ENCODE measurements at regions not wholly inside any gene's neighbourhood (a gene's known extent, or its start where the extent isn't known, plus 50 kb on each side); places are given as distances from the start of the nearest gene placed in this dataset.

DNA sequence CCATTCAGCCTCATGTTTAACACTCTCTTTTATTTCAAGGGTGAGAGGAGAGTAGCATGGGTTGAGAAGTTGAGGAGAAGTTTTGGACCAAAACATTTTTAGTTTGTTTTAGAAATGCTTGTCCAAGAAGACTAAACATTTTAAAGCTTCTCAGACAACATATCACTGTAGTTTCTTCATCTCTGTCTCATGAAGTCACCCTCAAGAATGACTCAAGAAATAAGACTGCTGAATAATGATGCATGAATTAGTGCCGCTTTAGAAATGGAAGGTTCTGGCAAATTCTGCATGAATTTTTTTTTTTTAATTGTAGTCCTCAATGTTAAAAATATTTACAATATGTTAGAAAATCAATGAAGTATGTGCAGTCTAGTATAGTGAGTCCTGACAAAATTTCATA is 422.7 kb upstream of the ARGLU1 start (continued):
- TF ChIP-seq, protein P1, sequence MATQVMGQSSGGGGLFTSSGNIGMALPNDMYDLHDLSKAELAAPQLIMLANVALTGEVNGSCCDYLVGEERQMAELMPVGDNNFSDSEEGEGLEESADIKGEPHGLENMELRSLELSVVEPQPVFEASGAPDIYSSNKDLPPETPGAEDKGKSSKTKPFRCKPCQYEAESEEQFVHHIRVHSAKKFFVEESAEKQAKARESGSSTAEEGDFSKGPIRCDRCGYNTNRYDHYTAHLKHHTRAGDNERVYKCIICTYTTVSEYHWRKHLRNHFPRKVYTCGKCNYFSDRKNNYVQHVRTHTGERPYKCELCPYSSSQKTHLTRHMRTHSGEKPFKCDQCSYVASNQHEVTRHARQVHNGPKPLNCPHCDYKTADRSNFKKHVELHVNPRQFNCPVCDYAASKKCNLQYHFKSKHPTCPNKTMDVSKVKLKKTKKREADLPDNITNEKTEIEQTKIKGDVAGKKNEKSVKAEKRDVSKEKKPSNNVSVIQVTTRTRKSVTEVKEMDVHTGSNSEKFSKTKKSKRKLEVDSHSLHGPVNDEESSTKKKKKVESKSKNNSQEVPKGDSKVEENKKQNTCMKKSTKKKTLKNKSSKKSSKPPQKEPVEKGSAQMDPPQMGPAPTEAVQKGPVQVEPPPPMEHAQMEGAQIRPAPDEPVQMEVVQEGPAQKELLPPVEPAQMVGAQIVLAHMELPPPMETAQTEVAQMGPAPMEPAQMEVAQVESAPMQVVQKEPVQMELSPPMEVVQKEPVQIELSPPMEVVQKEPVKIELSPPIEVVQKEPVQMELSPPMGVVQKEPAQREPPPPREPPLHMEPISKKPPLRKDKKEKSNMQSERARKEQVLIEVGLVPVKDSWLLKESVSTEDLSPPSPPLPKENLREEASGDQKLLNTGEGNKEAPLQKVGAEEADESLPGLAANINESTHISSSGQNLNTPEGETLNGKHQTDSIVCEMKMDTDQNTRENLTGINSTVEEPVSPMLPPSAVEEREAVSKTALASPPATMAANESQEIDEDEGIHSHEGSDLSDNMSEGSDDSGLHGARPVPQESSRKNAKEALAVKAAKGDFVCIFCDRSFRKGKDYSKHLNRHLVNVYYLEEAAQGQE (IDR thresholded peaks at IDR 0.05; ENCODE audit: low read depth, low read length), result no peak

DNA sequence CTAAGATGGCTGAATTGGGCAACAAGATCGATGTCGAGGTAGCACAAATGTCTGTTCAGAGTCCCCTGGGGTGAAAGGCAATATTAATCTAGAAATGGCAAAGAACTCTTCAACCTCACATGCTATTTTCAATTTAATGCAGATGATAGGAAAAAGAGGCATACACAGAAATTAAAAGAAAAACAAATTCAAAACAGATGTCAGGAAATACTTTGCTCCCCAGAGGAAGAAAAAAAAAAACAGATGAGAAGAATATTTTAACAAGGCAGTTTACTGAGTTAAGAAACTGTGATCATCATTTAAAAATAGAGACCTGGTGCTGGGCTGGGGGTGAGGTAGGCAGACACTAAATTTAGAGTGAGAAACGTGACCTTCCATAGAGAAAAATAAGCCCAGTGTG is 421.9 kb upstream of the ARGLU1 start:
- Histone ChIP-seq H3K36me3 (replicated peaks in 1 of 2; ENCODE audit: control insufficient read depth in 1 of 2, insufficient read depth in 2 of 2, low read length in 1 of 2) (no peaks in the 10 kb centered on the region), H3K27me3 (ENCODE audit: insufficient read depth) (no peaks in the 10 kb centered on the region), H3K4me1 (ENCODE audit: control insufficient read depth in 1 of 2, insufficient read depth in 2 of 2, low read depth in 1 of 2, low read length in 1 of 2) (no peaks in the 10 kb centered on the region), H4K20me1 (ENCODE audit: insufficient read depth) (no peaks in the 10 kb centered on the region), H3K9ac (no peak overlapping the region), H3F3A (replicated peaks; ENCODE audit: insufficient read depth) (no peaks in the 10 kb centered on the region), H3K4me2 (no peak overlapping the region), H2AFZ (ENCODE audit: low read depth) (no peak overlapping the region), H3K79me2 (ENCODE audit: insufficient read depth) (no peaks in the 10 kb centered on the region), H3K9me3 (no peaks in the 10 kb centered on the region; the same call in 1 of the 2 replicates), H3K27ac (ENCODE audit: low read depth in 2 of 2, low read length in 1 of 2) (no peak overlapping the region), H3K4me3 (ENCODE audit: low read depth in 2 of 2, low read length in 1 of 2) (no peak overlapping the region), H3K9me2 (no peaks in the 10 kb centered on the region)
- 13% methylated on average over 3 of the region's 3 CpGs for WGBS (ENCODE audit: low lambda C conversion rate)
- TF ChIP-seq, protein P2, sequence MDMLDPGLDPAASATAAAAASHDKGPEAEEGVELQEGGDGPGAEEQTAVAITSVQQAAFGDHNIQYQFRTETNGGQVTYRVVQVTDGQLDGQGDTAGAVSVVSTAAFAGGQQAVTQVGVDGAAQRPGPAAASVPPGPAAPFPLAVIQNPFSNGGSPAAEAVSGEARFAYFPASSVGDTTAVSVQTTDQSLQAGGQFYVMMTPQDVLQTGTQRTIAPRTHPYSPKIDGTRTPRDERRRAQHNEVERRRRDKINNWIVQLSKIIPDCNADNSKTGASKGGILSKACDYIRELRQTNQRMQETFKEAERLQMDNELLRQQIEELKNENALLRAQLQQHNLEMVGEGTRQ (IDR thresholded peaks at IDR 0.05; ENCODE audit: borderline replicate concordance, low read depth, low read length), result no peak
- no peak for TF ChIP-seq NFIC (IDR thresholded peaks at IDR 0.05; ENCODE audit: borderline replicate concordance)
- TF ChIP-seq, protein P3, sequence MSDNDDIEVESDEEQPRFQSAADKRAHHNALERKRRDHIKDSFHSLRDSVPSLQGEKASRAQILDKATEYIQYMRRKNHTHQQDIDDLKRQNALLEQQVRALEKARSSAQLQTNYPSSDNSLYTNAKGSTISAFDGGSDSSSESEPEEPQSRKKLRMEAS (IDR thresholded peaks at IDR 0.05; ENCODE audit: low read depth), result no peak
- TF ChIP-seq, protein P4, sequence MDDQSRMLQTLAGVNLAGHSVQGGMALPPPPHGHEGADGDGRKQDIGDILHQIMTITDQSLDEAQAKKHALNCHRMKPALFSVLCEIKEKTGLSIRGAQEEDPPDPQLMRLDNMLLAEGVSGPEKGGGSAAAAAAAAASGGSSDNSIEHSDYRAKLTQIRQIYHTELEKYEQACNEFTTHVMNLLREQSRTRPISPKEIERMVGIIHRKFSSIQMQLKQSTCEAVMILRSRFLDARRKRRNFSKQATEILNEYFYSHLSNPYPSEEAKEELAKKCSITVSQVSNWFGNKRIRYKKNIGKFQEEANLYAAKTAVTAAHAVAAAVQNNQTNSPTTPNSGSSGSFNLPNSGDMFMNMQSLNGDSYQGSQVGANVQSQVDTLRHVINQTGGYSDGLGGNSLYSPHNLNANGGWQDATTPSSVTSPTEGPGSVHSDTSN (IDR thresholded peaks at IDR 0.05), result no peak
- no peak for TF ChIP-seq TCF12 (IDR thresholded peaks at IDR 0.05)
- TF ChIP-seq RAD21 (IDR thresholded peaks at IDR 0.05; ENCODE audit: low read length), result no peak
- TF ChIP-seq FOXM1 (IDR thresholded peaks at IDR 0.05; ENCODE audit: low read depth), result no peak
- TF ChIP-seq, protein P5, sequence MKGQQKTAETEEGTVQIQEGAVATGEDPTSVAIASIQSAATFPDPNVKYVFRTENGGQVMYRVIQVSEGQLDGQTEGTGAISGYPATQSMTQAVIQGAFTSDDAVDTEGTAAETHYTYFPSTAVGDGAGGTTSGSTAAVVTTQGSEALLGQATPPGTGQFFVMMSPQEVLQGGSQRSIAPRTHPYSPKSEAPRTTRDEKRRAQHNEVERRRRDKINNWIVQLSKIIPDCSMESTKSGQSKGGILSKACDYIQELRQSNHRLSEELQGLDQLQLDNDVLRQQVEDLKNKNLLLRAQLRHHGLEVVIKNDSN (IDR thresholded peaks at IDR 0.05; ENCODE audit: borderline replicate concordance, low read depth), result no peak
- no peak for TF ChIP-seq NRF1 (IDR thresholded peaks at IDR 0.05; ENCODE audit: low read depth, low read length)
- no peak for TF ChIP-seq TAF1 (IDR thresholded peaks at IDR 0.05; ENCODE audit: borderline replicate concordance, low read depth, low read length)
- no peak for TF ChIP-seq MXI1 (IDR thresholded peaks at IDR 0.05; ENCODE audit: low read depth, low read length)
- TF ChIP-seq, protein P6, sequence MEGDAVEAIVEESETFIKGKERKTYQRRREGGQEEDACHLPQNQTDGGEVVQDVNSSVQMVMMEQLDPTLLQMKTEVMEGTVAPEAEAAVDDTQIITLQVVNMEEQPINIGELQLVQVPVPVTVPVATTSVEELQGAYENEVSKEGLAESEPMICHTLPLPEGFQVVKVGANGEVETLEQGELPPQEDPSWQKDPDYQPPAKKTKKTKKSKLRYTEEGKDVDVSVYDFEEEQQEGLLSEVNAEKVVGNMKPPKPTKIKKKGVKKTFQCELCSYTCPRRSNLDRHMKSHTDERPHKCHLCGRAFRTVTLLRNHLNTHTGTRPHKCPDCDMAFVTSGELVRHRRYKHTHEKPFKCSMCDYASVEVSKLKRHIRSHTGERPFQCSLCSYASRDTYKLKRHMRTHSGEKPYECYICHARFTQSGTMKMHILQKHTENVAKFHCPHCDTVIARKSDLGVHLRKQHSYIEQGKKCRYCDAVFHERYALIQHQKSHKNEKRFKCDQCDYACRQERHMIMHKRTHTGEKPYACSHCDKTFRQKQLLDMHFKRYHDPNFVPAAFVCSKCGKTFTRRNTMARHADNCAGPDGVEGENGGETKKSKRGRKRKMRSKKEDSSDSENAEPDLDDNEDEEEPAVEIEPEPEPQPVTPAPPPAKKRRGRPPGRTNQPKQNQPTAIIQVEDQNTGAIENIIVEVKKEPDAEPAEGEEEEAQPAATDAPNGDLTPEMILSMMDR (IDR thresholded peaks at IDR 0.05), result no peak
- TF ChIP-seq EP300 (IDR thresholded peaks at IDR 0.05; ENCODE audit: borderline replicate concordance in 1 of 2, low read depth in 1 of 2, low read length in 1 of 2), result no peak
- TF ChIP-seq YY1 (IDR thresholded peaks at IDR 0.05; ENCODE audit: low read depth), result no peak
- TF ChIP-seq MEF2A (IDR thresholded peaks at IDR 0.05; ENCODE audit: borderline replicate concordance, low read depth), result no peak
- no peak for TF ChIP-seq GABPA (IDR thresholded peaks at IDR 0.05; ENCODE audit: low read depth)
- TF ChIP-seq, protein P7, sequence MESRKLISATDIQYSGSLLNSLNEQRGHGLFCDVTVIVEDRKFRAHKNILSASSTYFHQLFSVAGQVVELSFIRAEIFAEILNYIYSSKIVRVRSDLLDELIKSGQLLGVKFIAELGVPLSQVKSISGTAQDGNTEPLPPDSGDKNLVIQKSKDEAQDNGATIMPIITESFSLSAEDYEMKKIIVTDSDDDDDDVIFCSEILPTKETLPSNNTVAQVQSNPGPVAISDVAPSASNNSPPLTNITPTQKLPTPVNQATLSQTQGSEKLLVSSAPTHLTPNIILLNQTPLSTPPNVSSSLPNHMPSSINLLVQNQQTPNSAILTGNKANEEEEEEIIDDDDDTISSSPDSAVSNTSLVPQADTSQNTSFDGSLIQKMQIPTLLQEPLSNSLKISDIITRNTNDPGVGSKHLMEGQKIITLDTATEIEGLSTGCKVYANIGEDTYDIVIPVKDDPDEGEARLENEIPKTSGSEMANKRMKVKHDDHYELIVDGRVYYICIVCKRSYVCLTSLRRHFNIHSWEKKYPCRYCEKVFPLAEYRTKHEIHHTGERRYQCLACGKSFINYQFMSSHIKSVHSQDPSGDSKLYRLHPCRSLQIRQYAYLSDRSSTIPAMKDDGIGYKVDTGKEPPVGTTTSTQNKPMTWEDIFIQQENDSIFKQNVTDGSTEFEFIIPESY (IDR thresholded peaks at IDR 0.05; ENCODE audit: borderline replicate concordance, low read depth), result no peak
- TF ChIP-seq, protein P8, sequence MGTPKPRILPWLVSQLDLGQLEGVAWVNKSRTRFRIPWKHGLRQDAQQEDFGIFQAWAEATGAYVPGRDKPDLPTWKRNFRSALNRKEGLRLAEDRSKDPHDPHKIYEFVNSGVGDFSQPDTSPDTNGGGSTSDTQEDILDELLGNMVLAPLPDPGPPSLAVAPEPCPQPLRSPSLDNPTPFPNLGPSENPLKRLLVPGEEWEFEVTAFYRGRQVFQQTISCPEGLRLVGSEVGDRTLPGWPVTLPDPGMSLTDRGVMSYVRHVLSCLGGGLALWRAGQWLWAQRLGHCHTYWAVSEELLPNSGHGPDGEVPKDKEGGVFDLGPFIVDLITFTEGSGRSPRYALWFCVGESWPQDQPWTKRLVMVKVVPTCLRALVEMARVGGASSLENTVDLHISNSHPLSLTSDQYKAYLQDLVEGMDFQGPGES (IDR thresholded peaks at IDR 0.05; ENCODE audit: low read depth, low read length), result no peak
- TF ChIP-seq JUND (IDR thresholded peaks at IDR 0.05), result no peak
- TF ChIP-seq SMC3 (IDR thresholded peaks at IDR 0.05; ENCODE audit: low read depth, low read length), result no peak
- POLR2A ChIA-PET, result no interaction called here
- DNase-seq, result no peak
- CTCF ChIA-PET, result no interaction called here
